ENCODE measurements at regions not wholly inside any gene's neighbourhood (a gene's known extent, or its start where the extent isn't known, plus 50 kb on each side); places are given as distances from the start of the nearest gene placed in this dataset.
"Not testable (repeated sequence)": the region's sequence is repeated elsewhere in the genome, so short reads cannot be mapped to it uniquely, and the experiment has no call there.

DNA sequence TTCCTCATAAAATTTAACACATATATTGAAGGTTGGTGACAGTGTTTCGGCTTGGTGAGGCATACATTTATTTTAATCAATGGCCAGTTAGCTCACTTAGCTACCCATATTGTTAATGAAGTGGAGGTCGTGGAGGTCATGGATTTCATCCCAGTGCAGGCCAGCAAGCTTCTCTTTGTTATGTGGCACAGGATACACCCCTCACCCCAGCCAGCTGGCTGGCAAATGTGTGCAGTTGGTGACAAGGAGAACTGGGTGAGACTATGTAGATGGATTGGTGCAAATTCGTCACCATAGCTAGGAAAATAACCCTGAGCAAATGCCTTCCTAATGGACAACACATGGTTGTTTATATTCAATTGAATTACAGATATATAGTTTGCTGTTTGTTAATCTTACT is 50.5 kb upstream of the FOXP2 start:
- no peak for DNase-seq

DNA sequence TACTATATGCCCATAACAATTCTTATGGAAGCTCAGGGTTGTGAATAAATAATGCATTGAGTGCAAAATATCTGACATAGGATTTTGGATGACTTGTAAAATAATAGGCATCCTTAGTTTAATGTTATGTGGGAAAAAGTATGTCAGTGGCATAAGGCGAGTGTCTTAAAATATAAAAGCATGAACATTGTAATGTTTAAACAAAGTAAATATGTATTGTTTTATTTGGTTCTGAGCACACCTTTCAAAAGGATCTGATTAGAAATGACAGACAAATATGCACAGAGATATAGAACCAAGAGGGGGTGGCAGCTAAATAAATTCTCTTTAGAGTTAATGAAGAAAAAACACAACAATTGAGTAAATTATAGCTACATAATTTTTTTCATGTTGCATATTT is 51.3 kb upstream of the FOXP2 start:
- DNase-seq = no peak

DNA sequence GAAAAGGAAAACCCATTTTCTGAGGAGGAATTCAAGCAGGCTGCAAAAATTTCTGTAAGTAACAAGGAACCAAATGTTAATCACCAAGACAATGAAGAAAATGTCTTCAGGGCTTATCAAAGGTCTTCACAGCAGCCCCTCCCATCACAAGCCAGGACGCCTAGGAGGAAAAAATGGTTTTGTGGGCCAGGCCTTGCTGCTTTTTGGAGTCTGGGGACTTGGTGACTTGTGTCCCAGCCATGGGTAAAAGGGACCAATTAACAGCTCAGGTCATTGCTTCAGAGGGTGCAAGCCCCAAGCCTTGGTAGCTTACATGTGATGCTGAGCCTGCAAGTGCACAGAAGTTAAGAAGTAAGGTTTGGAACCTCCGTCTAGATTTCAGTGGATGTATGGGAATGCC is 55.7 kb upstream of the FOXP2 start:
- DNase-seq = no peak

DNA sequence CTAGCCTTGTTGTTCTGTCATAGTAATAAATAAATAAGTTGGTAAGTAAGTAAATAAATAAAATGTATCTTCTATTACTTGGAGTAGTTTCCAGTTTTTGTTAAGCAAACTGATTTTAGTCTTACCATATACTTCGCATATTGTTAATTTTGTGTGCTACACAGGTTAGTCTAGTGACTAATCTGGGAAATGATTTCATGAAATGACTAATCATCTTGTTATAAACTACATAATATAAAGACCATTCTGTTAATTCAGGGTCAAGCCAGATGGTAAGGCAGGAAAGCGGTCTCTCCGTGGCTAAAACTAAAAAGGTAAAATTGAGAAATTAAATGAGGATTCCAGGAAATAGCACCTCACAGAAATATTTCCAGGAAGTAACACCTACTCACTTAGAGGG is 58.5 kb upstream of the FOXP2 start:
- no peak for DNase-seq

DNA sequence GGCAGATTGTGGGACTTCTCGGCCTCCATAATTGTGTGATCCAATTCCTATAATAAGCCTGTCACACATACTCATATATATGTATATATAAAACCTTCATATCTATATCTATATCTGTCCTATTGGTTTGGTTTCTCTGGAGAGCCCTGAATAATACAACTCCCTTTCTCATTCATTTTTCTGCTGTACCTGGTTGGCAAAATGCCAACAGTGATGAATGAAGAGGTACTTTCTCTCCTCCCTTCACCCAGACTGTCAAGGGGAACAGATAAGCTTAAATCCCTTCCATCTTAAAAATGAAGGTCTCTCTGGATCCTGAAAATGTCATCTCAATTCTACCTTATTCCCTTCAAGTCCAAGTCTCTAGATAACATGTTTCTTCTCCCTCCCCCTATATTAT is 60.3 kb upstream of the FOXP2 start:
- no peak for DNase-seq

DNA sequence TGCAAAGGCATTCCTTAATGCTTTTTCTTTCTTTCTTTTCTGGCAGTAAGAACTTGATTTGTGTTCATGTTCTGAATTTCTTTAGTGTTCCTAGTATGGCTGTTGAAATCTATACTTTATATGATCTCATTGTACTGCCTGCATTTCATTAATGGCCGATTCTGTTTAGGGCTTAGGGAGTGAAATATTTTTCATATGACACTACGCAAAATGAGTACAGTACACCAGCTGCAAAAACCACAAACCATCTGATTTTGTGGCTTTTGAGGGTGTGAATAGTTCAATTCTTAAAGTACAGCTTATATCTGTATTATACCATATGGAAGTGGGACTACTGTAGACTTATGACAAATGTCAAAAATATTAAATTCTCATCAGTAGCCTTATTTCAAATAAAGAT is 69.1 kb upstream of the FOXP2 start:
- no peak for DNase-seq

DNA sequence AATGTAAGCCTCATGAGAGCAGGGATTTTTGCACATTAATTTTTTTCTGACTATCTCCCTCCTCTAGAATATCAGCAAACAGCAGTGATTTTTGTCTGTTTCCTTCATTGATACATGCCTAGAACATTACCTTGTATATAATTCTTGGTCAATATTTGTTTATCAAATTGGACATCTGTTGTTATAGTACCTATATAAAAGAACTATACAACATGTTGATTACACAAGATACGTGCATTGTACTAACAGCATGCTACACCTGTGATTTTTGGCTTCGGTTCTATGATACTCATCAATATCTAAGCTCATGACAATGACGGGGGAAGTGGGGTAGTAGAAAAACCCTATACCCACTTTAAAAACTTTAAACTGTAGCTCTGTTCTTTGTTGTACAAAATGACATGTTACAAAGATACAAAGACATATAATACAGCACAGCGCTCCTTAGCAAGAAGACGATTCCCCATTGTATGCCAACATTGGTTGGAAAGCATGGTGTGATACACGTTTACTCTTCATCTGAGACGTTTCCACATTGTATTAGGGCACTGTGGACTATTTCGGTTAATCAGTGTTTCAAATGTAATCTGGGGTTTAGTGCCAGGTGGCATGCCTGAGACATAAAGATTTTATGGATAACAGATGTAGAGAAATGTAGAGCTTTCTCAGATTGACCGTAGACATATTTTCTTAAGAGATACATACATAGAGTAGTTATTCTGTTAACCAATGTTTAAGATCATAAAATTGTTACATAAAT is 70.5 kb upstream of the FOXP2 start:
- no peak for DNase-seq

DNA sequence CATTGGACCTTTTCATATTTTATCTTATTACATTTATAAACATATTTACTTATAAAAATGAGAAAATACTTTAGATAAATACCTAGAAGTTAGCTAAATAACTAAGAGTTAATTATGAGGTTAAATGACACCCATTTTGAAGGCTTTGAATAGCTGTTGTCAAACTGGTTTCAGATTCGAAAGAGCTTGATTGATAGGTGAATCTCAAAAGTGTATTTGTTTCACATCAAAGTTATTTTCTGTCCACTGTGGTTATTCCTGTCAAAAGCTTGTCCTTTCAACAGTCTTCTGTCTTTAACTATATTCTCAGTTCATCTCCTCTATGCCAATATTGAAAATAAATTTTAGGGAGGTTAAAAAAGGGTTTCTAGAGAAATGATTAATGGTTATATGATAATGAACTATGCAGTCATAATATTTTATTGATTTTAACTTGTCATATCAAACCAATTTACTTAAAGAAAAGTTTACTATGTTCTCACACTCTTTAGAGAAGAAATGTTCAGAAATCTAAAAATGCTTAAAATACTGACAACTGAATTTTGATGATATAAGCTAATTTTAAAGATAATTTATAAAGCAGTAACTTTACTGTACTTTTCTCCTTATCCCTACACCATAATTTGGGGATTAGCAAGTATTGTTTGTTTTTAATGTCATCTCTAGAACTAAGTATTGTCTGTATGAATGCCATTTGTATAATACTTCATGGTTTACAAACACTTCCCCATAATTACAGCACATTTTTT is 72.0 kb upstream of the FOXP2 start:
- no peak for DNase-seq

DNA sequence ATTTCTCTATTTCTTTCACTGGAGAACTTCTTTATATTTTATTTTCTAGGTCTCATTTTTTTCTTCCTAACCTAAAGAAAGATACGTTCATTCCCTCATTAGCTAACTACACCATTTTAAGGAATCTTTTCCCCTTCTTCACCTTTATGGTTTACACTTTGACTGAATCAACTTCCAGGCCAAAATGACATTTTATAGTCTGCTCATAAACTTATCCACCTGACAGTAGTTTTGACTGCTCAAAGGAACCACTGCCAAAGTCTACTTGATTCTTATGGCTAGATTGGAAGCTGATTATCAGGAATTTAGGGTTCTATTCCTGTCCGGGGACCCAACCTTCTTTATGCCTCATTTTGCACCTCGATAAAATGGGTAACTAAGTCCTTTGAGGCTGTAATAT is 73.0 kb upstream of the FOXP2 start:
- DNase-seq = no peak

DNA sequence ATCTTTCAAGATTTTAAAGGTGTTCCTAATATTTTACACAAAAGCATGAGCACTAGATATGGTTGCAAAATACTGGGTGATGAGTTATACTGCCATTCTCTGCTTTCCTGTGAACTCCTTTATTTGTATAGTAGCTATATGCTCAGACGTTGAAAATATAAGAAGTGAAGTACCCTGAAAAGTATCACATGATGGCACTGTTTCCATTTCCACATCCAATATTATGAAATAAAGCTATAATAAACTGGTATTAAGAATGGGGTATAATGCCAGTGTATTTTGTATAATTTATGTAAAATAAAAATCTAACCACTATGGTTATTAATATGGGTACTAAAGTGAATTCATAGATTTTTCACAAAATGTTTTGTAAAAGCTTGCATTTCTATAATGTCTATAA is 79.6 kb upstream of the FOXP2 start:
- no peak for DNase-seq

DNA sequence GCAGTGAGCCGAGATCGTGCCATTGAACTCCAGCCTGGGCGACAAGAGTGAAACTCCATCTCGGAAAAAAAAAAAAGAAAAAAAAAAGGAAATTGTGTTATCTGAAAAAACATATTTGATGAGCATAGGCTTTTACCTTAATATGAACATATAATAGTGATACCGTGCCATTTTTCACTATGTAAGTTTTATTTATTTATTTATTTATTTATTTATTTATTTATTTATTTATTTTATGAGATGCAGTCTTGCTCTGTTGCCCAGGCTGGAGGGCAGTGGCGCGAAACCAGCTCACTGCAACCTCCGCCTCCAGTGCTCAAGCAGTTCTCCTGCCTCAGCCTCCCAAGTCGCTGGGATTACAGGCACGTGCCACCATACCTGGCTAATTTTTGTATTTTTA is 85.2 kb upstream of the FOXP2 start:
- not testable (repeated sequence) for DNase-seq

DNA sequence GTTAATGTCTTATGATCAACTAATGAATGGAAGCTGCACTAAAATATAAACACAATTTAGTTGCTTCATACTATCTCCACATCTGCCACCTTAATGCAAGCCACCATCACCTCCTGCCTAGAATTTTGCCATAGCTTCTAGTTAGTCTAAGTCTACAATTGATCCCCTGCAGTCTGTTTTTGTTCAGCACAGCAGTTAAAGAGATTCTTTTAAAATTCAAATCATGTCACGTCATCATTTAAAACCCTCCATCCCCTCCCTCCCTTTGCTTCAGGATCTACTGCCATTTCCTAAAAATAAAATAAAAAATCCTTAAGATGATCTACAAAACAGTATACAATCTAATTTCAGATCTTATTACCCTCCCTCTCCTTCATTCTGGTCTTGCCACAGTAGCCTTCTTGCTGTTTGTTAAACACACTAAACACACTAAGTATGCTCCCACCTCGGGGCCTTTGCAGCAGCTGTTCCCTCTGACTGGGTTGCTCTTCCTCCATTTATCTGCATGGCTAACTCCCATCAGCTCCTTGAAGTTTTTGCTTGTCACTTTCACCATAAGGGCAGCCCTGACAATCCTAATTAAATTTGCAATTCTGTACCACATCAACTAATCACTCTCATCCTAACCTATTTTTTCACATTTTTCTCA is 97.0 kb upstream of the FOXP2 start:
- no peak for DNase-seq

DNA sequence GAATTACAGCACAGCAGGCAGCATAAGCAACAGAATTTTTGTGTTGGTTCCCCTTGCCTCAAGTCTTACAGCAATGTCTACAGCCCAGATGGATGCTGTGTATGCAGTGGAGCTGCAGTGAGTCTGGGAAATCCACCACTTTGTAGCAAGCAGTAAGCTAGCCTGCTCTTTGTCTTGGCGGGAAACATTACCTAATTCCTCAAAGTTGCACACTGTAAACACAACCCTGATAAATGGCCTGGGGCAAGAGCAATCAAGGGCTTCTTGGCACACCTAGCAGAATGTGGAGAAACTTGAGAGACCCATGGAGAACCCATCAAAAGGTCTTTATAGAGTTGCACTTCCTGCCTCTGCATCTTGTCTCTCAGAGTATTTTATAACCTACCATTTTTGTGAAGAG is 102.0 kb upstream of the FOXP2 start:
- DNase-seq = no peak

DNA sequence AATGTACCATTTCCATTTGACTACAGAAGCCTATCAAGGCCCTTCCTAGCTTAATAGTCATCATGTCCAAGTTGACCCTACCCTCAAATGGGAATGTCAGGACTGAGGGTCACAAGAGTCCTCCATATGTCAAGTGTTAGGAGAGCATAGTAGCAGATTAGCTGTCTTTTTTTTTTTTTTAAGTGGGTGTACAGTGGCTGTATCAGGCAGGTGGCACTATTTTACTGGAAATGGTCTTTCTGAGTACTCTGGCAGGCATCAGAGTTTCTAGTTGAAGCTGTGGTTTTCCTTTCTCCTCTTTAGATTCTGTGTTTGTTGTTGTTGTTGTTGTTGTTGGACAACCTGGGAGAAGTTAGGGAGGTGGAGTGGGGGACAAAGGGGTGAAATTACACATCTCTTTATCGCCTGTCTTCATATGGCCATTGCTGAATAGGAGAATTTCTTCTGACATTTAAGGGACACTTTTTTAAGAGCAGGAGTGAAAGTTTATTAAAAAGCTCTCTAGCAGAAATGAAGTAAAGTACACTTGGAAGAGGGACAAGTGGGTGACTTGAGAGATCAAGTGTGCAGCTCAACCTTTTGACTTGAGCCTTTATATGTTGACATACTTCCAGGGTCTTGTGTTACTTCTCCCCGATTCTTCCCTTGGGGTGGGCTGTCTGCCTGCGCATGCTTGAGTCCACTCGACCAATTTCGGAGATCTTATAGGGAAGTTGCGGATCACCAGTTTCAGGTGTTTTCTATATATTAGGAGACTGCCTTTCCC is 104.1 kb upstream of the FOXP2 start:
- no peak for DNase-seq

DNA sequence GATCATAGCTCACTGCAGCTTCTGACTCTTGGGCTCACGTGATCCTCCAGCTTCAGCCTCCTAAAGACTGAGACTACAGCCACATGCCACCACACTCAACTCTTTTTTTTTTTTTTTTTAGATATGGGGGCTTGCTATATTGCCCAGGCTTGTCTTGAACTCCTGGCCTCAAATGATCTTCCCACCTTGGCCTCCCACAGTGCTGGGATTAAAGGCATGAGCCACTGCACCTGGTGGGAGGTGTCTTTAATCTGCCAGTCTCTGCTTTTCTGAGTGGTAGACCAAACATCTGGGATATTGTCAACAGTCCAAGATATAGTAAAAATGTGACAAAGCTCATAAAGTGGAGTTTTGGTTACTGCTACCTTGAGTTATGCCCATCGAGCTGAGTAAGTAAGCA is 104.9 kb upstream of the FOXP2 start:
- no peak for DNase-seq

DNA sequence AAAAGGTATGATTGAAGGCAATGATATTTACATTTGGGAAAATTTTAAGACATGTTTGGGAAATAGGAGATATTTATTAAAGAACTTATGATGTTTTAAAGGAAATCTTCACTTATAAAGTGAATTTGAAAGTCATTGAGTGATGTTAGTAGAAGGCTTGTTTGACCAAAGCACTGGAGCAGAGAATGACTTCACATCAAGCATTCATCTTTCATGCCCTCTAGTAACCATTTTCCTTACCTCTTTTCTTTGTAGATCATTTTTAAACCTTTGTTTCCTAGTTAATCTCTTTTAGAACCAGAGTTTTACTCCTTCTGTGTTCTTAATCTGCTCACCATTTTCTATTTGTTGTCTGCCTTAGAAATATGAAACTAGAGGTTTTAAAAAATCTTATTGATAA is 111.3 kb upstream of the FOXP2 start:
- DNase-seq = no peak

DNA sequence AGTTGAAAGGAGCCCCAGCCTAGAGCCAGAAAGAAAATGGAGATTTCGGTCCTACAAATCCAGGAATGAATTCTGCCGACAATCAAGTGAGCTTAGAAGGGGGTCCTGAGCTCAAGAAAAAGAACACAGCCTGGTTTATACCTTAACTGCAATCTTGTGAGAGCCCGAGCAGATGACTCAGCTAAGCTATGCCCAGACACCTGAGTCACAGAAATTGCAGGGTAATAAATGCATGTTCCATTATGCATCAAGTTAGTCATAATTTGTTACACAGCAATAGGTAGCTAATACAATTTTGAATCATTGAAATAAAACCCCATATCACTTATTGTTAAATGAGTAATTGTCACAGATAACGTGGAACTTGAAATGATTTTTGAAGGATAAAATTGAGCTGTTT is 111.8 kb upstream of the FOXP2 start:
- no peak for DNase-seq

DNA sequence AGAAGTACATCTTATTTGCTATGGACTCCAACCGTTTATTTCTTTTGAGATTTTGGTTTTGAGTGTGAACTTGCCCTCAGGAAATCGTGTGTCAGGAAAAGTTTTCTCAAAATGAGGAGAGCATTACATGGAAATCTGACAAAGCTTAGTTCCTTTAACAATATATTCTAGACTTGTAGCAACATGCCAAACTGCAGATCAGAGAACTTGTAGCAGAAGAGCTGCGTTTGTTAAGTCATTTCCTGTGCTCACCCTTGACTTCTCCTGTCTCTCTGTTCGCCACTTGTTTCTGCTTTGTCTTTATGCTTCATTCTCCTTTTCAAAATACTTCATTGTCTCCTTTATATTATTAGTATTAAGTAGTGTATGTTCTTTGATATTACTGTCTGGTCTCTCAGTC is 116.6 kb upstream of the FOXP2 start:
- no peak for DNase-seq

DNA sequence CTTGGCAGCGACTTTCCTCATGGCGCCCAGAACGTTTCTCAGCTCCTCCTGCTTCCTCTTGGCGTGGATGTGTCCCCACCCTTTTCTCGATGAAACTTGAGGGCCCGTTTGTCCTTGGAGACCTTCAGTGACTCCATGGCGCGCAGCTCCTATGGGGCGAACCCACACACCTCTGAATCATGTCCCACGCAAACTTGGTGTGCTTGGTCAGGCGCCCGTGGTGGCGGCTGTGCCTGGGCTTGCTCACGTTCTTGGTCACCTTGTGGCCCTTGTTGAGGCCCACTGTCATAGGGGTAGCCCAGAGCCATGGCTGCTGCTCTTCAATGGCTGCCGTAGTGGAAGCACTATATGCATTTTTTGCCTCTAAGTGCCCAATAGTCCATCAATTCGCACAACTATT is 117.5 kb upstream of the FOXP2 start:
- no peak for DNase-seq

DNA sequence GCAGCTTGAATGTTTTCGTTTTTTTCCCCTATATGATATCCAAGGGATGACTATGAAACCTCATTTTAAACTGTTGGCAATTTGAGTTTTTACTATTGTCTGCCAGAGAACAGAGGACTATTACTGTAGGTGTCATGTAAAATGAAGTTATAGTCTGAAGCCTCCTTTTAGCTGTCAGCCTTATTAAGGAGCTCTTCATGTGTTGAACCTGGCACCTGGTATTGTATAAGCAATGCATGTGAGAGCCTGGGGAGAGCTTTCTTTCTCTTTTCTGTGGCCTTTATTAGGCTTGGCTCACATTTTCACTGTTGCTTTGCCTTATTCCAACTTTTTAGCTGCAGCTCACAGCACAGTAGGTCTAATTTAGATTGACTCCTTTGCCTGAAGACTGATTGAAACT is 119.1 kb upstream of the FOXP2 start:
- no peak for DNase-seq

DNA sequence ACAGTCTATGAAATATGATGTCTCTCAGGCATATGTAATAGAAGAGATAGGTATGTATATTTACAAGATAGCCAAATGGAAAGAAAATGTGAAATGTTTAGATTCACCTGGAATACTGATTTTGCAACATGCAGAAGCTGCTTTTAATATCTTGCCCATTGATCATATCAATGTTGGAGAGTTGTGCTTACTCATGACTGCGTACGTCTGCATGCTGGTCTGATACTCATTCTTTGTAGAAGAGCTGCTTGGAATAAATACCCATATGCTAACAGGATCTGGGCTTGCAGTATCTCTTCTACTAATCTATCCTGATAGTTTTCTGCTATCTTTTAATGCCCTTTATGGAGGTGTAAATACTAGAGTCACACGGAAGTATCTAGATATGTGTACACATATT is 120.6 kb upstream of the FOXP2 start:
- DNase-seq = no peak

DNA sequence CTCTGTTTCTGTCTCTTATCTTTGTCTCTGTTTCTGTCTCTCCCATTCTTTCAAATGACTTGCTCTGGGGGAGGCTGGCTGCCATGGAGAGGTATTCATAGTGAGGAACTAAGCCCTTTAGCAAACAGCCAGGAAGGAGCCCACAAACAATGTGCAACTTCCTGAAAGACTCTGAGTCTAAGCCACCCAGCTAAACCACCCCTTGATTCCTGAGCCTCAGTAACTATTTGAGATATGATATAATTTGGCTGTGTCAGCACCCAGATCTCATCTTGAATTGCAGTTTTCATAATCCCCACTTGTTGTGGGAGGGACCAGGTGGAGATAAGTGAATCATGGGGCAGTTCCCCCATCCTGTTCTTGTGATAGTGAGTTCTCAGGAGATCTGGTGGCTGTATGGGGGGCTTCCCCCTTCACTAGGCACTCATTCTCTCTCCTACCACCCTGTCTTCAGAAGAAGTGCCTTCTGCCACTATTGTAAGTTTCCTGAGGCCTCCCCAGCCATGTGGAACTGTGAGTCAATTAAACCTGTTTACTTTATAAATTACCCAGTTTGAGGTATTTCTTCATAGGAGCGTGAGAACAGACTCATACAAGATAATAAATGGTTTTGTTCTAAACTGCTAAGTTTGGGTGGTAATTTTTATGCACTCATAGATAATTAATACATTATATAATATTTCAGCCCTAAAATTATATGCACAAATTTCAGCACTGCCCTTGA is 121.2 kb upstream of the FOXP2 start:
- DNase-seq = no peak

DNA sequence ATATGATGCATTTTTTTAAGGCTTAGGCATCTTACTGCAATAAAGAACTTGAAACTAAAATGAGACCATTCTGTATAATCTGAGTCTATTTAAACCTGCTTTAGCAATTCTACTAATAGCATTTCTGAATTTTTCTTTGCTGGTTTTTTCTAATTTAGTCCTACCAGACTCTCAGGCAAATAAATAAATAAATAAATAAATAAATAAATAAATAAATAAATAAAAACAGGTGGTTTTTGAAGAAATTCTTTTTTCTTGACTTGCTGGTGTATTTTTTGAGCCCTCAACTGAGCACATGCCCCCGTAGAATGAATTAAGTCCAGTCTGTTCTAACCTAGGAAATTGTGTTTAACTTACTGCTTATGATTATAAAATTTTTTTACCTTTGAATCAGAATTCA is 134.7 kb upstream of the FOXP2 start:
- no peak for DNase-seq
